ENCODE measurements at regions not wholly inside any gene's neighbourhood (a gene's known extent, or its start where the extent isn't known, plus 50 kb on each side); places are given as distances from the start of the nearest gene placed in this dataset.

- Mint-ChIP-seq H3K27ac (no peak overlapping the region), H3K27me3 (ENCODE audit: low read depth) (peaks cover 67% of the 10 kb centered on the region), H3K9me3 (no peaks in the 10 kb centered on the region), H3K4me1 (peaks cover 2% of the 10 kb centered on the region), H3K4me3 (no peak overlapping the region), H3K36me3 (no peaks in the 10 kb centered on the region)
- DNase-seq (ENCODE audit: low spot score in 2 of 2, unreplicated experiment in 2 of 2): no peak
- no peak for TF ChIP-seq CTCF (IDR thresholded peaks at IDR 0.05; ENCODE audit: unreplicated experiment)
These were observed 115.1 kb upstream of the SDK2 start for GRCh38 chr17:73759324-73759723.

GRCh38 chr17:73759734-73760438, 115.6 kb upstream of the SDK2 start:
- Mint-ChIP-seq H3K9me3 (no peaks in the 10 kb centered on the region), H3K27me3 (ENCODE audit: low read depth) (peaks cover 64% of the 10 kb centered on the region), H3K4me1 (peaks cover 2% of the 10 kb centered on the region), H3K27ac (no peak overlapping the region), H3K4me3 (no peak overlapping the region), H3K36me3 (no peaks in the 10 kb centered on the region)
- TF ChIP-seq CTCF (IDR thresholded peaks at IDR 0.05; ENCODE audit: unreplicated experiment): no peak
- DNase-seq (ENCODE audit: low spot score in 2 of 2, unreplicated experiment in 2 of 2): no peak

DNA sequence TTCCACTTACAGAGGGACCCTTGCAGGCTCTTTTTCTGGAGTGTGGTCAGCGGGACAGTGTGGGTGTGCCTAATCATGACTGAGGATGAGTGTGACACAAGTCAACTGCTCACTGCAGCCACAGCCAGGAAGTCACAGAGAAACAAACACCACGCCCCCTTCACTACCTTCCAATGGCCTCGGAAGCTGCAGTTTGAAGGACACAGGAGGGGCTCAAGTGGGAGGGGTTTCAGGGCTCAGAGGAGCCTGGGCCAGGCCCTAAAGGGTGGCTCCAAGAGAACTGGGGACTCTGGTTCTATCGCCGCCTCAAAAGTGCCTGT, 116.2 kb upstream of the SDK2 start:
- H3K4me3 Mint-ChIP-seq: no peak overlapping the region
- peaks cover 62% of the 10 kb centered on the region for H3K27me3 Mint-ChIP-seq (ENCODE audit: low read depth)
- DNase-seq (ENCODE audit: low spot score in 2 of 2, unreplicated experiment in 2 of 2): no peak

DNA sequence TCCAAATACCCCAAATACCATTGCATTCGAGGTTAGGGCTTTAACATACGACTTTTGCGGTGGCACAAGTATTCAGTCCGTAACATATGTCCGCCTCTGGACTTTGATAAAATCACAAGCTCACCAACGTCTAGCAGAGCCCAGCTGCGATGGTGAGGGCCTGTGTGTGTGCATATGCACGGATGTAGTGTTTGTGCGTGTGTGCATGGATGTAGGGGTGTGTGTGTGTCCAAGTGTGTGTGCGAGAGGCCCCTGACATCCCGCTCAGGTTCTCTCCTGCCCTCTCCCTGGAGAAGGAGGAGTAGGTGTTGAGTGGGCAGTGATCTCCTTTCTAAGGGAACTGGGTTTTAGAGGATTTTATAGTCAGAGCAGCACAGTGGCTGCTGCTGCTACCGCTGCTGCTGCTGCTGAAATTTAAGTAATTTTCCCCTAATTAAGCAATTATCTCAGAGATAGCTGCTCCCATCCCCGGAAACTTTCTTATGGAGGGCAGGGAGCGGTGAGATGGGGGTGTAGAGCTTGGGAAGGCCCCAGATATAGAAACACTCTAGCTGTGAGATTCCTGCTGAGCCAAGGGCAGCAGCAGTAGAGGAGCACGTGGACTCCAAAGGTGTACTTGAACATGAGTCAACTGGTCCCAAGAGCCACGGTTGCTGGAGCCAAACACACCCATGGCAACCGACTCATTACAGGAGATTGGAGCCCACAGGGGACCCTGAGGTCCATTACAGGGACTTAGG, 121.7 kb upstream of the SDK2 start:
- Mint-ChIP-seq H3K9me3 (no peaks in the 10 kb centered on the region), H3K27me3 (ENCODE audit: low read depth) (peaks cover 62% of the 10 kb centered on the region), H3K27ac (no peak overlapping the region), H3K36me3 (no peaks in the 10 kb centered on the region), H3K4me1 (peaks cover 8% of the 10 kb centered on the region), H3K4me3 (no peak overlapping the region)
- no peak for TF ChIP-seq CTCF (IDR thresholded peaks at IDR 0.05; ENCODE audit: unreplicated experiment)
- no peak for DNase-seq (ENCODE audit: low spot score in 2 of 2, unreplicated experiment in 2 of 2)

More for the DNA sequence above, 116.2 kb upstream of the SDK2 start:
- Mint-ChIP-seq H3K4me1 (peaks cover 2% of the 10 kb centered on the region), H3K27ac (no peak overlapping the region), H3K9me3 (no peaks in the 10 kb centered on the region), H3K36me3 (no peaks in the 10 kb centered on the region)
- no peak for TF ChIP-seq CTCF (IDR thresholded peaks at IDR 0.05; ENCODE audit: unreplicated experiment)

GRCh38 chr17:73767696-73768095, 123.5 kb upstream of the SDK2 start:
- DNase-seq (ENCODE audit: low spot score in 2 of 2, unreplicated experiment in 2 of 2): no peak
- Mint-ChIP-seq H3K36me3 (no peaks in the 10 kb centered on the region), H3K27me3 (ENCODE audit: low read depth) (peaks cover 66% of the 10 kb centered on the region), H3K4me1 (peaks cover 11% of the 10 kb centered on the region), H3K27ac (no peak overlapping the region), H3K9me3 (no peaks in the 10 kb centered on the region), H3K4me3 (no peak overlapping the region)
- no peak for TF ChIP-seq CTCF (IDR thresholded peaks at IDR 0.05; ENCODE audit: unreplicated experiment)
